ENCODE measurements at regions not wholly inside any gene's neighbourhood (a gene's known extent, or its start where the extent isn't known, plus 50 kb on each side); places are given as distances from the start of the nearest gene placed in this dataset.
"Not testable (repeated sequence)": the region's sequence is repeated elsewhere in the genome, so short reads cannot be mapped to it uniquely, and the experiment has no call there.

DNA sequence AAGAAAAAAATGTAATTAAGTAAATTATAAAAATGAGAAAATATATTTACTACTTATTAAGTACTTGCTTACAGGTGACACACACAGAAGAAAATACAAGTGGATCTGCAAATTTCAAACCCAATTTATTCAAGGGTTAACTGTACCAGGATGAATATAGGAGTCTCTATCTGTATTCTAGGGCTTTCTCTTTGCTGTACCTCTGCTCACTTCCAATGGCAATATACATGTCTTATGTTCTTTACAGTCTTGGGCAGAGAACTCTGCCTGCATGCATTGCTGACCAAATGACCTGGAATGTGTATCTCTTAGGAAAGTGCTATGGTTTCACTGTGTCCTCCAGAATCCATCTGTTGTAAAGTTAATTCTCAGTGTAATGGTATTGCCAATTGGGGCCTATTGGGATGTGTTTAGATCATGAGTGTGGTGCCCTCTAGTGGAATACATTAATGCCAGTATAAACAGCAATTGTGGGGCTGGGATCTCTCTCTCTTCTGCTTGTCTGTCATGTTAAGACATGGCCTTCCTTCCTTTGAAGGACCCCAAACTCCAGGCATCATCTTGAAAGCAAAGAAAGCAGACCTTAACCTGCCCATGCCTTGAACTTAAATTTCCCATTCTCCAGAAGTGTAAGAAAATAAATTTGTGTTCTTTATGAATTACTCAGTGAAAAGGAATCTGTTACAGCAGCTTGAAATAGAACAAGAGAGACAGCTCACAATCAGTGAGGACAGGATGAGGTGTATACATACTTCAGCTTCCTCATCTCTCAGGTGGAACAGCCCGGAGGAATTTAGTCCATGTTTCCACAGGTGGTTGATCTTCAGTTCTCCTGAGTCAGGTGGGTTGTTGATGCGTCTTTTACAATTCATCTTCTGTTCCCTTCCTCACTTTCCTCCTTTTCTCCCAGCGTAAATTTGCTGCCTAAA, 356.9 kb downstream of the RPIA start:
- H3K4me3 ChIP-seq; H3K9ac ChIP-seq (ENCODE audit: insufficient read depth in 1 of 2, low read length in 2 of 2); H3K4me1 ChIP-seq (ENCODE audit: control insufficient read depth in 5 of 5, insufficient read depth in 5 of 5, low read length in 5 of 5); ATAC-seq (ENCODE audit: insufficient read depth, low FRiP score); H3K9me3 ChIP-seq (ENCODE audit: control insufficient read depth in 4 of 4, insufficient read depth in 3 of 4, low read length in 3 of 4); H3K36me3 ChIP-seq (ENCODE audit: control insufficient read depth in 4 of 4, insufficient read depth in 4 of 4, low read length in 4 of 4); H3K27ac ChIP-seq (ENCODE audit: low read depth in 1 of 2, low read length in 1 of 2); H3K27me3 ChIP-seq (ENCODE audit: control insufficient read depth in 3 of 3, insufficient read depth in 3 of 3, low read length in 2 of 3): not testable (repeated sequence)
- DNase-seq = peak; percentile 19 to 60 (median 57)
- TF ChIP-seq, protein P1, sequence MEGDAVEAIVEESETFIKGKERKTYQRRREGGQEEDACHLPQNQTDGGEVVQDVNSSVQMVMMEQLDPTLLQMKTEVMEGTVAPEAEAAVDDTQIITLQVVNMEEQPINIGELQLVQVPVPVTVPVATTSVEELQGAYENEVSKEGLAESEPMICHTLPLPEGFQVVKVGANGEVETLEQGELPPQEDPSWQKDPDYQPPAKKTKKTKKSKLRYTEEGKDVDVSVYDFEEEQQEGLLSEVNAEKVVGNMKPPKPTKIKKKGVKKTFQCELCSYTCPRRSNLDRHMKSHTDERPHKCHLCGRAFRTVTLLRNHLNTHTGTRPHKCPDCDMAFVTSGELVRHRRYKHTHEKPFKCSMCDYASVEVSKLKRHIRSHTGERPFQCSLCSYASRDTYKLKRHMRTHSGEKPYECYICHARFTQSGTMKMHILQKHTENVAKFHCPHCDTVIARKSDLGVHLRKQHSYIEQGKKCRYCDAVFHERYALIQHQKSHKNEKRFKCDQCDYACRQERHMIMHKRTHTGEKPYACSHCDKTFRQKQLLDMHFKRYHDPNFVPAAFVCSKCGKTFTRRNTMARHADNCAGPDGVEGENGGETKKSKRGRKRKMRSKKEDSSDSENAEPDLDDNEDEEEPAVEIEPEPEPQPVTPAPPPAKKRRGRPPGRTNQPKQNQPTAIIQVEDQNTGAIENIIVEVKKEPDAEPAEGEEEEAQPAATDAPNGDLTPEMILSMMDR (IDR thresholded peaks at IDR 0.05; ENCODE audit: control extremely low read depth, extremely low read depth) = peak; percentile 11
- 75 to 84% methylated on average over 1 to 2 of the region's 3 CpGs for WGBS, 2 donors

DNA sequence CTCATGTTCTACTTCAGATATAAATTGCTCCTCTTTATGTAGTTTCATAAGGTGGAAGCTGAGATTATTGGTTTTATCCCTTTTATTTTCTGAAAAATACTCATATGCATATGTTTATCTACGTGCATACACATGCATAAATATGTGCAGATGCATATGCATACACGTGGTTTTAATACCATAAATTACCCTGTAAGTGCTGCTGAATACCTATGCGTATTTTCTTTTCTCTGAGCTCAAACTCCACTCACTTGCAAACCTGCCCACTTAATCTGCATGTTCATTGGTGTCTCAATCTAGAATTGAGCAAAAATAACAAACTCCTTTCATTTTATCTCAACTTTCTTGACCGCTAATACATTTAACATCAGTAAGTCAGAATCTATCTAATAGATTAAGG, 367.1 kb downstream of the RPIA start:
- H3K9ac ChIP-seq (ENCODE audit: insufficient read depth in 1 of 2, low read length in 2 of 2) = not testable (repeated sequence)
- 75 to 88% methylated on average over 4 of the region's 4 CpGs for WGBS, 2 donors

DNA sequence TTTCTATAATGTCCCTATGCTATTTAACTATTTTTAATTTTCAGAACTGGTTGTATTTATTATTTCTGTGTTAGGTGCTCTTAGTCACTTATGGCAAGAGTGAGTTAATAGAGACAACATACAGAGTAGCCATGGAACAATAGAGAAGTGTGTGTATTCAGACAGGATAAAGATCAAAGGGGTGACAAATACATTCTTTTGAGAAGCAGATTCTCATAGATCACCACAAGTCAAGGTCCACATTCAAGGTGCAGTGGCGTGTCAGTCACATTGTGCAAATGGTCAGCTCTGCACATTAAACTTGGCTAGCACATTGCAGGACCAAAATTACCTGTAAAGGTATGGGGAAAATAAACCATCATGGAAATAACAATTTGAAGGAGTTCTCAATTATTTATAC, 369.7 kb downstream of the RPIA start:
- not testable (repeated sequence) for ATAC-seq (ENCODE audit: insufficient read depth, low FRiP score); H3K4me1 ChIP-seq (ENCODE audit: control insufficient read depth in 5 of 5, insufficient read depth in 5 of 5, low read length in 5 of 5); H3K9me3 ChIP-seq (ENCODE audit: control insufficient read depth in 4 of 4, insufficient read depth in 3 of 4, low read length in 3 of 4); H3K27ac ChIP-seq (ENCODE audit: low read depth in 1 of 2, low read length in 1 of 2); H3K36me3 ChIP-seq (ENCODE audit: control insufficient read depth in 4 of 4, insufficient read depth in 4 of 4, low read length in 4 of 4); H3K9ac ChIP-seq (ENCODE audit: insufficient read depth in 1 of 2, low read length in 2 of 2); H3K4me3 ChIP-seq; DNase-seq; H3K27me3 ChIP-seq (ENCODE audit: control insufficient read depth in 3 of 3, insufficient read depth in 3 of 3, low read length in 2 of 3)
- WGBS, 2 donors = 65 to 83% methylated on average over 1 of the region's 1 CpG

More for the DNA sequence above, 367.1 kb downstream of the RPIA start:
- not testable (repeated sequence) for H3K4me3 ChIP-seq; H3K9me3 ChIP-seq (ENCODE audit: control insufficient read depth in 4 of 4, insufficient read depth in 3 of 4, low read length in 3 of 4); ATAC-seq (ENCODE audit: insufficient read depth, low FRiP score); H3K27ac ChIP-seq (ENCODE audit: low read depth in 1 of 2, low read length in 1 of 2); H3K27me3 ChIP-seq (ENCODE audit: control insufficient read depth in 3 of 3, insufficient read depth in 3 of 3, low read length in 2 of 3); H3K36me3 ChIP-seq (ENCODE audit: control insufficient read depth in 4 of 4, insufficient read depth in 4 of 4, low read length in 4 of 4); H3K4me1 ChIP-seq (ENCODE audit: control insufficient read depth in 5 of 5, insufficient read depth in 5 of 5, low read length in 5 of 5); DNase-seq

DNA sequence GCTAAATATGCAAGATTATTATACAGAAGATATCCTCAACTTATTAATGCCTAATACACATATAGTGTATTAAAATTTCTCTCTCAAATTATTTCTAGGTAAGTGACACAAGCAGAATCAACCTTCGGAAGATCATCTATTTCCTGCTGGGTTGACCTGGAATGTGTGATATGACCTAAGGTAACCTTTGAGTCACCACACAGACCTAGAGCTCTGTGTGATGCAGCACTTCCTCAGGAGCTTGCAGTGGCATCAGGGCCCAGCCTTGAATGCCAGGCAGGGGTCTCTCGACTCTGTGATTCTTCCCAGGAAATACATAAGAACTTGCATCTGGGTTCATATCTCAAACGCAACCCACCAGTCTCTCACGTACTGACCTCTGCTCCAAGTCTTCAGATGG, 385.3 kb downstream of the RPIA start:
- not testable (repeated sequence) for H3K27ac ChIP-seq (ENCODE audit: low read depth in 1 of 2, low read length in 1 of 2); H3K9me3 ChIP-seq (ENCODE audit: control insufficient read depth in 4 of 4, insufficient read depth in 3 of 4, low read length in 3 of 4); H3K36me3 ChIP-seq (ENCODE audit: control insufficient read depth in 4 of 4, insufficient read depth in 4 of 4, low read length in 4 of 4); ATAC-seq (ENCODE audit: insufficient read depth, low FRiP score); H3K9ac ChIP-seq (ENCODE audit: insufficient read depth in 1 of 2, low read length in 2 of 2); H3K4me3 ChIP-seq; DNase-seq; H3K4me1 ChIP-seq (ENCODE audit: control insufficient read depth in 5 of 5, insufficient read depth in 5 of 5, low read length in 5 of 5); H3K27me3 ChIP-seq (ENCODE audit: control insufficient read depth in 3 of 3, insufficient read depth in 3 of 3, low read length in 2 of 3)
- 37 to 47% methylated on average over 4 of the region's 4 CpGs for WGBS, 2 donors

DNA sequence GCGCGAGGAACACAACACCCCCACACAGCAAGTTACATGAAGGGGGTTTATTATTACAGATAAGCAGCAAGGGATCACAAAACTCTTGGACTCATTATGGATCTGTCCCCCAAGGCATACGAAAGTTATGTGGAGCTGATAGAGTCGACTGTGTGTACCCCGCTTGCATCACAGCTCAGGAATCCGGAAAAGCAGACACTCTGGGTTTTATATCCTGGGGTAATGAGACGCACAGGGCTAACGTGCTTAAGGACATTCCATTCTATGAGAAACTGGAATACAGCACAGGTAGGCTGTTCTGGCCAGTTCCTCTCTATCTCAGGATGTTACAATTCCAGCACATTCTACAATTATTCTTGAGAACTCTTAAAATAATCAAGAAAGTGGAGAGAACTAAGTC, 401.4 kb downstream of the RPIA start:
- 78 to 86% methylated on average over 6 of the region's 8 CpGs for WGBS, 2 donors
- not testable (repeated sequence) for H3K9me3 ChIP-seq (ENCODE audit: control insufficient read depth in 4 of 4, insufficient read depth in 3 of 4, low read length in 3 of 4); H3K9ac ChIP-seq (ENCODE audit: insufficient read depth in 1 of 2, low read length in 2 of 2); DNase-seq; H3K27ac ChIP-seq (ENCODE audit: low read depth in 1 of 2, low read length in 1 of 2); ATAC-seq (ENCODE audit: insufficient read depth, low FRiP score); H3K4me3 ChIP-seq; H3K27me3 ChIP-seq (ENCODE audit: control insufficient read depth in 3 of 3, insufficient read depth in 3 of 3, low read length in 2 of 3); H3K36me3 ChIP-seq (ENCODE audit: control insufficient read depth in 4 of 4, insufficient read depth in 4 of 4, low read length in 4 of 4); H3K4me1 ChIP-seq (ENCODE audit: control insufficient read depth in 5 of 5, insufficient read depth in 5 of 5, low read length in 5 of 5)

DNA sequence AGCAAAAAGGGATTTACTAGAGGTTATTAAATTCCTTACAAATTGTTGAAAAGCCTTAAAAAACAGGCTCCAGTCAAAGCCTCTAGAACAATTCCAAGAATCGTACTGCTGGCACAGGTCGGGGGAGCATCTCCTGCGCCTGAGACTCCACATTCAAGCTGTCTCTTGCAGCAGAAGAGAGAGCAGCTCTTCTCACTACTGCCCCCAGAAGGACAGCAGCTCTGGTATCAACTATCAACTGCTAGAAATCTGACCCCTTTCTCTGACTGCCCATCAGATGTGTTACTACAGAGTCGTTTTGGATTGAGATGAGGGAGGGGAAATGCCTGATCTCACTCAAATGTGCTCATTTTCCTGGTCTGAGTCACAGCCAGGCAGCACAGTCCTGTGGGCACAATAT, 403.6 kb downstream of the RPIA start:
- H3K36me3 ChIP-seq (ENCODE audit: control insufficient read depth in 4 of 4, insufficient read depth in 4 of 4, low read length in 4 of 4); H3K4me1 ChIP-seq (ENCODE audit: control insufficient read depth in 5 of 5, insufficient read depth in 5 of 5, low read length in 5 of 5); H3K4me3 ChIP-seq; H3K9ac ChIP-seq (ENCODE audit: insufficient read depth in 1 of 2, low read length in 2 of 2); H3K9me3 ChIP-seq (ENCODE audit: control insufficient read depth in 4 of 4, insufficient read depth in 3 of 4, low read length in 3 of 4); DNase-seq; ATAC-seq (ENCODE audit: insufficient read depth, low FRiP score); H3K27me3 ChIP-seq (ENCODE audit: control insufficient read depth in 3 of 3, insufficient read depth in 3 of 3, low read length in 2 of 3); H3K27ac ChIP-seq (ENCODE audit: low read depth in 1 of 2, low read length in 1 of 2): not testable (repeated sequence)
- whole genome bisulfite sequencing, 2 donors = 58 to 66% methylated on average over 4 of the region's 4 CpGs

DNA sequence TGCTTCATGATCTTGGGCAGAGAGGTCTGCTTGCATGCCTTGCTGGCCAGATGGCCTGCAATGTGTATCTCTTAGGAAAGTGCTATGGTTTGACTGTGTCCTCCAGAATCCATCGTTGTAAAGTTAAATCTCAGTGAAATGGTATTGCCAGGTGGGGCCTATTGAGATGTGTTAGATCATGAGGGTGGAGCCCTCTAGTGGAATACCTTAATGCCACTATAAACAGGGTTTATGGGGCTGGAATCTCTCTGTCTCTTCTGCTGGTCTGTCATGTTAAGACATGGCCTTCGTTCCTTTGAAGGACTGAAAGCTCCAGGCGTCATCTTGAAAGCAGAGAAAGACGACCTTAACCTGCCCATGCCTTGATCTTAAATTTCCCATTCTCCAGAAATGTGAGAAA, 411.1 kb downstream of the RPIA start:
- 85% methylated on average over 4 of the region's 4 CpGs for WGBS, 2 donors
- not testable (repeated sequence) for ATAC-seq (ENCODE audit: insufficient read depth, low FRiP score)

More for the DNA sequence above, 411.1 kb downstream of the RPIA start:
- H3K27ac ChIP-seq (ENCODE audit: low read depth in 1 of 2, low read length in 1 of 2); H3K4me3 ChIP-seq; H3K4me1 ChIP-seq (ENCODE audit: control insufficient read depth in 5 of 5, insufficient read depth in 5 of 5, low read length in 5 of 5); H3K9me3 ChIP-seq (ENCODE audit: control insufficient read depth in 4 of 4, insufficient read depth in 3 of 4, low read length in 3 of 4); DNase-seq; H3K27me3 ChIP-seq (ENCODE audit: control insufficient read depth in 3 of 3, insufficient read depth in 3 of 3, low read length in 2 of 3); H3K9ac ChIP-seq (ENCODE audit: insufficient read depth in 1 of 2, low read length in 2 of 2); H3K36me3 ChIP-seq (ENCODE audit: control insufficient read depth in 4 of 4, insufficient read depth in 4 of 4, low read length in 4 of 4): not testable (repeated sequence)

All from lung (tissue), 11 donors.